NCI-H82 (cell line): ENCODE measurements at regions not wholly inside any gene's neighbourhood (a gene's known extent, or its start where the extent isn't known, plus 50 kb on each side); places are given as distances from the start of the nearest gene placed in this dataset.

Experiments
- DNase-seq: peaks from one replicate; lab custom pipeline; 2025; lab: John Stamatoyannopoulos, UW

DNA sequence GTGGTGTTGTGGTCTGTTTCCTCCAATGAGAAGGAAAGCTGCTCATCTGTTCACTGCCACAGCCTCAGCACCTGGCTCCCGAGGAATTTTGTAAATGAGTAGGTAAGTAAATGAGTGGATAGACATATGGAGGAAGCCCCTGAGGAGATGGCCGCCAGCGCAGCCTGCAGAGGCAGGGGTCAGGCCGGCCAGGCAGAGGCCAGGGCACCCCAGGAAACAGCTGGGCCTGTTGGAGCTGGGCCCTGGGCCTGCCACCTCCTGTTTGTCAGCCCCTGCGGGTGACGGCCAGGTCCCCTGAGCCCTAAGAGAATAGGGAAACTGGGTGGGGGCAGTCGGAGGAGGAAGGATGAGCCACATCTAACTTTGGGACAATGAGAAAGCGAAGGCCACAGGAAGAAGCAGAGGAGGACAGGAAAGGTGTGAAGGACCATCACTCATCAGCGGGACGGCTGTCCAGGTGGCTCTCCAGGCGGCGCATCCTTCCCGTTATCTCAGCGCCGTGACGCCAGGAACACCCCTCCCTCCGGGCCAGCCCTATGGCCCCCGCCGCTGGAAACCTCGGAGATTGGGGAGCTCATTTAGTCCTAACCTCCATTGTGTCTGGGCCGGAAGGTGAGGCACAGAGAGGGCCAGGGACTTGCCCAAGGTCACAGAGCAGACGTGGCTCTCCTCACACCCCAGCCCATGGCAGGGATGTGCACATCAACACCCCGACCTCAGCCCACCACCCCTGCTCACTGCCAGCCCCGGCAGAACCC is 142.3 kb upstream of the UNC5B start:
- no peak for DNase-seq

DNA sequence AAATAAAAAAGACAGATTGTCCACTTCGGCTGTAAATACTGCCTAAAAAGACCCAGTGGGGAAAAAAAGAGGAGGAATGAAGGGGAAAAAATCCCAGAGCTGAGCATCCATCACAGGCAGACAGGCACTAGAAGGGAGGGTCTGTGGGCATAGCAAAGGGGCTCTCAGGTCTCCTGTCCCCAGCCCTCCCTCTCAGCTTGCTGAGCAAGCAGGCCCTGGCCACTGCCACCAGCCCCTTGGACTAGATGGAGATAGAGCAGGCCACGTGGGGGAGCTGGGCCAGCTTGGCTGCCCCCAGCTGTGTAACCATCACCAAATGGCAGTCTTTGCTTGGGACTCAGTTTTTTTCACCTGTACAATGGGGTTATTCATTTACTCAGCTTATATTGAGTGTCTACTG is 141.6 kb upstream of the UNC5B start:
- no peak for DNase-seq

DNA sequence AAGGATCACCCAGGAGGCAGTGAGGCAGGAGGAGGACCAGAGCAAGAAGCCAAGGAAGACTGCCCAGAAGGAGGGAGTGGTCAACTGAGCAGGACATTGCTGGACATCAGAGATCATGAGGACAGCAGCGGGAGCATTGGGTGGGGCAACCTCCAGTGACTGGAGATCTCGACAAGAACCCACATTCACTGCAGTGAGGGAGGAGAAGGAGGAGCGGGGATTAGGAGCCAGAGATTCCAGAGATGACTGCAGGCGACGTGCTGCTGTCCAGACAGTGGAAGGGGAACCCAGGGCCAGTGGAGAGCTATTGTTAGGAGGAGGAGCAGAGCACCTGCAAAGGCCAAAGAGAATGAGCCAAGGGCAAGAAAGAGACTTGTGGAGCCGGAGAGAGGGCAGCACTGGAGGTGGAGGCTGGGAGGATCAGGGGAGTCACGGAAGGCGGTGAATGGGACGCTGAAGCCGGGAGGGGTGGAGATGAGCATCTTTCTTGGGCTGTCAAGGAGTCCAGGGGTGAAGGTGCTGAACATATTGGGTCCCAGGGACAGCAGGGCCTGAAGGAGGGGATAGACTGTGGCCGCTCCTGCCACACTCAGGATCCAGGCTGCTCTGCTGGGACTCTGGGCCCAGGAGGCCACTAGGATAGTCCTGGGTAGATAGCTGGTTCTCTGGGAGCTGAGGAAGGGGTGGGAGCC is 140.1 kb upstream of the UNC5B start:
- DNase-seq: no peak

DNA sequence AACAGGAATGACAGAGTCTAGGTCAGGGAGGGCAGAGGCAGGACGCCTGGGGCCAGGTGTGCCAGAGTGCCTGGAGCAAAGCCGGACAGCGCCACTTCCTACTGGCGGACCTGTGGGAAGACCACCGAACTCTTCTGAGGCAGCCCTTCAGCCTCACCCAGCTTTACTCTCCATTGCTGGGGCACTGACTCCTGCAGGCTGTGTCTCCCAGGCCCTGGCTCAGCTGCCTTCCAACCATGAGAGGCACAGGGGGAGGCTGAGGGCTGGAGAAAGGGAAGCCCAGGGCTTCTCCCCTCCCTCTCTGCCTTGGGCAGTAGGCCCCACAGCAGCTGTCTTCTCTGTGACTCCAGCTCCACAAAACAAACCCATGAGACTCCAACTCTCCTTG is 139.6 kb upstream of the UNC5B start:
- no peak for DNase-seq

DNA sequence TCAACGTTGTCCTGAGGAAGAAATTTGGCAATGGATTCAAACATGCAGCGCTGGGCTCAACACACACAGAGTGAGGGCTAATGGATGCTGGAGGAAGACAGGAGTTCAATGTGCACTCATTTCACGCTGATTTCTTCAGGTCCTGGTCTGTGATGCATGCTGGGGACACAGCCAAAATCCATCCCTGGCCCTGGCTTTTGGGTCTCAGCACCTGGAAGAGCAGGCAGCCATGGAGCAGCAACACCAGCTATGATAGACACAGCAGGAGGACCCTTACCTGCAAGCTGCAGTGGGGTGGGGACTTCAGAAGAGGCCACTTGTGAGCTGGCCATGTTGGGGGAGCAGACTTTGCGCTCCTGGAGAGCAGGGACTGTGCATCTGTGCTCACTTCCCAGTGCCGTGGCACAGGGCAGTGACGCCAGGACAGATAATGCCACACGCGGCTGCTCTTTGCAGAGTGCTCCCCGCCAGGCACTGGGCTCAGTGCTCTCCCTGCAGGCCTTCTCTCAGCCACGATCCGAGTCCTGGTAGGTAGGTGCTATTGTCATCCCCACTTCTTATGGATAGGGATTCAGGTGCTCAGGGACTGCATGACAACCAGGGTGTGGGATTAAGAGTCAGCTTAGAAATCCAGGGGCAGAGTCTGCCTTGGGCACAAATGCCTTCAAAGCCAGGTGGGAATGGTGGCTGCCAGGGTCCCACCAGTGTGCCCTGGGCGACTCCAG is 138.8 kb upstream of the UNC5B start:
- peak; percentile 23 for DNase-seq

DNA sequence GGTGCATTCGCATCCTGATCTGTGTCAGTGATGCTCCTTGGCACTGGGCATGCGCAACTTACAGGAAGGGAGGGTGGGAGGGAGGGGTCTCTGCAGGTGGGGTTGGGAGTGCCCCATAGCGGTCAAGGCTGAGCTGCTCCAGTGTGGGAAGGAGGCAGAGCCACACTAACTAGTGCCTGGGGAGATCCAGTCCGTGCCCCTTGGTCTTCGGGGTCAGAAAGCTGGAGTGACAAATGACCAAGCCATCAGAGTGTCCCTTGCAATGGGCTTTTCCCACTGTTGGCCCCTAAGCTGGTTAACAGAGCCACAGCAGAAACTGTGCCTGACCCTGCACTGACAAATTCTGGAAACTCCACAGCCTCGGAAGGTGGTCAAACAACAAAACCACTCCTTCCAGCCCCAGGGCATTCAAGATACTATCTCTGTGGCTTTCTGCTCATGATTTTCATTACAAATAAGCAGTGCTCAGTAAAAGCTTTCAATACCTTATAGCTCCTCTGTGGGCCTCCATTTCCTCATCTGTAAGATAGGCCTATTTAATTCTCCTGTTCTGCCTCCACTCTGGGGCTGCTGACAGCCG is 138.1 kb upstream of the UNC5B start:
- DNase-seq: no peak

DNA sequence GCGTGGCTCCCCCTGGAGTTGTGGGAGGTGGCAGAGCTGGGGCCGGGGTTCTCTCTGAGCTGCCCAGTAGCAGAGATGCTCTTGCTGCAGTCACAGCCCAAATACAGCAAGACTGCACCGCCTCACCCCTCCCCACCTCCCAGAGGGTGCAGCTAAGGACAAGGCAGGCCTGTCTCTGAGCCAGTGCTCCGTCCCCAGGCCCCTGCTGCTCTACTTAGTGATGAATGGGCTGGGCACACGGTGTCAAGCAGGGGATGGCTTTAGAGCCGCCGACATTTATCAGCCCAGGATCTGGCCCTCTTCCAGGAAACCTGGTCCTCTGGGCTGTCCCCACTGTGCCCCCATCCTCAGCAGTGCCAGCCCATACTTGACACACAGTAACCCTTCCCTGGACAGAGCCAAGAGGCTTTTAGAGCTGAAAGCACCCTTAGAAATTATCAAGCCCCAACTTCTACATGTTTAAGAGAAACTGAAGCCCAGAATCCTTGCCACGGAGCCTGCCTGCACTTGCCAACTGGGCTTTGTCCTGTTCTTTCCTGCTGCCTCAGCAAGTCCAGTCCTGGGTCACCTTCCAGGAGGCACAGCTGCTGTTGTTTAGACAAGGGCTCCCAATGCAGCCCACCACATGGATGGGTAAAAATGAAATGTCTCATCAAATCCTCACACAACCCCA is 137.1 kb upstream of the UNC5B start:
- peak; percentile 87 for DNase-seq

DNA sequence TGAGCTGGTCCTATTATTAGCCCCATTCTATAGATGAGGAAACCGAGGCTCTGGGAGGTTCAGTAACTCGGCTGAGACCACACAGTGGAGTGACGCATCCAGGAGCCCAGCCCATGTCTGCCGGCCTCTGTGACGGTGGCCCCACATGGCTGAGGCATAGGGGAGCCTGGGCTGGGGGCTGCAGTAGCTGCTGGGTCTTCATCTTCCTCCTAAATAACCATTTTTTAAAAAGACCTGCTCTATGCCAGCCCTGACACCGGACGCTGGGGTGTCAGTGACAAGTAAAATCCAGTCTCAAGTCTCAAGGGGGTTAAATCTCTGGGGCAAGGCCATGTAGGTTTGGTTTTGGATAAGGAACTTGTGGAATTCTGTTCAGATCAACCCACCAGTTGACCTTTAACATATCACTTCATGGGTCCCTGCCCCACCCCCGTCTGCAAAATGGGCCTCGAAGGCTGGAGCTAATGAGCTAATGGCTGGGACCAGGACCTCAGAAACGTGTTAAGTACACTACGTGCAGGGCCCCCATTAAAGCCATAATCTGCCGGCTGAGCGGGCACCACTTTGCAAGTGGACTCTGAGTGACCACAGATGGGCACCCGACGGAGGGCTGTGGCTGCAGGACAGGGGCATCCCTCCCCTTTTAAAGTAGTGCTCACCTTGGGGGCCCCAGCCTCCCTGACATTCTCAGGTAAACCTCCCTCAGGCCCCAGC is 136.5 kb upstream of the UNC5B start:
- DNase-seq: peak; percentile 63

DNA sequence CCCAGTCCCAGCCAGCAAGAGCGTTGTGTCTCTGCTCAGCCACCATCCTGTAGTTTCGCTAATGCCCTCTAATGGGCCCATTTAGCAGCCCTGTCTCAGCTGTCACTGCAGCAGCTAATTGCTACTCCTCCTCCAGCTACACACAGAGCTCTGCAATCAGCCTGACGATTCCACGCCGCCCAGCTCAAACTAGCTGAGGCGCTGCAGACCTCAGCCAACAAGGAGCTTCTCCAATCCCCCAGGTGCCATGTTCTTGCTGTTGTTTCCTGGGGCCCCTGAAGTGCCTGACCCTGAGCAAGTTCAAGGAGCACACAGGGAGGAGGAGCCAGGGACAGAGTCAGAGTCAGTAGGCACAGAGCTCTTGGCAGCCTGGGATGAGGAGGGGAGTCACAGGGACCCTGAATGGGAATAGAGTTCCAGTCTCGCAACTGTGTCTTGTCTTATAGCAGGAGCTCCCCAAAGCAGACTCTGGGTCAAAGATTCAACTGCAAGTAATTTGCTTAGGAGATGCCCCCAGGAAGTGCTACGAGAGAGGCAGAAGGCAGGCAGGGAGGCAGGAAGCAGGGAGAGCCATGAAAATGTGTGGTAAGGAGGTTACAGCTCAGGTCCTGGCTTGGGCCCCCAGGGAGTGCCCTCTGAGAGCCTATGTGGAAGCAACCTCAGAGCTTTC is 135.8 kb upstream of the UNC5B start:
- DNase-seq: peak; percentile 88

DNA sequence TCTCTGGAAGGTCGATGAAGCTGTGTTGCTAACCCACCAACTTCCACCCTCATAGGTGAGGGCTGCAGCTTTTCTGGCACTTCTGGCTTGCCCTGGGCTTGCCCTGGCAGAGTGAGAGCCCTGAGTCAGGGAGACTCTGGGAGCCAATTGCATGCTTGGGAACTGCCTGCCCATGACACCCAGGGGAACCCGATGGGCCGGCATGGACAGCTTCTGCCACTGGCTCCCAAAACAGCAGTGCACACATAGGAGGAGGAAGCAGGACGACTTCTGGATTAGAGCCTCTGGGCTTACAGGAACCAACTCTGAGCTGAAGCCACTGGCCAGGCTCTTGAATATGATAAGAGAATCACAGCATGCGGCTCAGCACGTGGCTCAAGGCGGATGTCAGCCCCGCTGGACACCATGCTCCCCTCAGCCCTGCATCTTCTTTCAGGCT is 135.2 kb upstream of the UNC5B start:
- no peak for DNase-seq

DNA sequence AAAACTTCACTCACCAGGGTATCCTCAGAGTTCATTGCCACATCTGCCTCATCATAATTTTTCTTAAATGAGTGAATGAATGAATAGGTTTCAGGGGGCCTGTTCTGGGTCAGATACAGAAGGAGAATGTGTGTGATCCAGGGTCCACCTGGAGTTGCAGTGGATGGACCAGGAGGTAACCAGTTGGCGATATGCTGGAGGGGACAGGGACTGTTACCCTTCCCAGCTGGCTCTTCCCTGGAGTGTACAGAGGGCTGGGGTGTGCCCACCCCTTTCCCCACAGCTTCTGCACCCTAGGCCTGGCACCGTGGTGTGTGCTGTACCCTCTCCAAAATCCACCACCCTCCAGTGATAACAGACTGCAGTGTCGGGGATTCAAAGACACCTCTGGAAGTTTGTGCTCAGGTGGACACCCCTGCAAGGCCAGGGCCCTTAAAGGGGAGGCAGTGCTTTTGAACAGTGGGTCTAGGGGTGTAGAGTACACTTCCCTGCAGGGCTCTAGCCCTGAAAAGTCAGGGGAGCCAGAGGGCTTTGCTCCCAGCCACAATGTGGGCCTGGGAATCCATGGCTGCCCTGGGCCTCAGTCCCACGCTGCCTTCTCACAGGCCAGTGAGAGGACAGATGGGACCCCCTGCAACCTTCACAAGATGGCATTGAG is 134.4 kb upstream of the UNC5B start:
- DNase-seq: no peak

DNA sequence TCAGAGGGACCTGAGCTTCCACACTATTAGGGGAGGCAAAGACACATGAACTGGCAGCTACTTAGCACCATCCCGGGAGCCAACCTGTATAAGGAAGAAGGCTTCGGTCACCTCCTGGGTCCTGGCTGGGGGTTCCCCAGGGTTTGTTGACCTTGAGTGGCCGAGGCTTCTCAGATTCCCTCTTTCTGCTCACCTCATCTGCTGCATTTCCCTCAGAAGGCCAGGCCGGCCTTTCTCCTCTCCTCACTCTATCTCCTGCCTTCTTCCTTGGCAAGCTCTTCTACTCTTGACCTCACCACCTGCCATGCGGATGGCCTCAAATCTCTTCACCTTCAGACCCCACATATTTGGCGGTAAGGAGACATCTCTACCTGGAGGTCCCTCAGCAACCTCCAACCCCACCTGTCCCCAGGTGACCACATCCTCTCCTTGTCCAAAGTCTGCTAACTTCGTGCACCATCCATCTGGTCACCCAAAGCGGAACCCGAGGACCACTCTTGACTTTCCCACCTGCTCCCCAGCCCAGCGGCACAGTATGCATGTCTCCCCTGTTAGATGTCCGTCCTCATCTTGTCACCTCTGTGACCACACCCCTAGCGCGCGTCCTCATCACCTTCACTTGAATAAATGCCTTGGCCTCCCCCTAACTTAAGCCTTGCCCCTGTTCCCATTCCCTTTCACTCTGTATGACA is 133.8 kb upstream of the UNC5B start:
- DNase-seq: no peak

DNA sequence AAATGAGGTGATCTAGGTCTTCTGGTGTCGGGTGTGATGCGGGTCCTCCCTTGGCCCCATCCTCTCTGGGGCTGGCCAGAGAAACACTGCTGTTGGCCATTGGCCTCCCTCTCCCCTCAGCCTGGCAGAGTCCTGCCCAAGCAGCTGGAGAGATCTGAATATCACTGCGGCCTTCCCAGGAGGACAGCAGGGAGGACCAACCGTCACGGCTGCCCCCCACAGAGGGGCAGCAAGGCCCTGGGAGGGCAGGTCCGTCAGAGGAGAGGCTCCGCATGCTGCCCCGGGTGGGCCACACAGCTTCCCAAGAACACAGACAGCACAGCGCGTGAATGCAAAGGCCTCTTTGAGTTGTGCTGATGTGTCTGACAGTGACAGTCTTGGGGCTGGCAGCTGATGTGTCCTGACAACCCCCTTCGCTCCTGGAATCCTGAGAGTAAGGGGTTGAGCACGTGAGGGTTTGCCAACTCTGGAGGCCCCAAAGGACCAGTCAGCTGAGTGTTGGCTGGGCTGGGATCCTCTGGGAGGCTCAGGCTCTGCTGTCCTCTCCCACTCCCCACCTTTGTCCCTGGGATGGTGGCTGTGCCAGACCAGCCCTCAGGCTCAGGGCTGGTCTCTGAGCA is 132.5 kb upstream of the UNC5B start:
- DNase-seq: no peak

DNA sequence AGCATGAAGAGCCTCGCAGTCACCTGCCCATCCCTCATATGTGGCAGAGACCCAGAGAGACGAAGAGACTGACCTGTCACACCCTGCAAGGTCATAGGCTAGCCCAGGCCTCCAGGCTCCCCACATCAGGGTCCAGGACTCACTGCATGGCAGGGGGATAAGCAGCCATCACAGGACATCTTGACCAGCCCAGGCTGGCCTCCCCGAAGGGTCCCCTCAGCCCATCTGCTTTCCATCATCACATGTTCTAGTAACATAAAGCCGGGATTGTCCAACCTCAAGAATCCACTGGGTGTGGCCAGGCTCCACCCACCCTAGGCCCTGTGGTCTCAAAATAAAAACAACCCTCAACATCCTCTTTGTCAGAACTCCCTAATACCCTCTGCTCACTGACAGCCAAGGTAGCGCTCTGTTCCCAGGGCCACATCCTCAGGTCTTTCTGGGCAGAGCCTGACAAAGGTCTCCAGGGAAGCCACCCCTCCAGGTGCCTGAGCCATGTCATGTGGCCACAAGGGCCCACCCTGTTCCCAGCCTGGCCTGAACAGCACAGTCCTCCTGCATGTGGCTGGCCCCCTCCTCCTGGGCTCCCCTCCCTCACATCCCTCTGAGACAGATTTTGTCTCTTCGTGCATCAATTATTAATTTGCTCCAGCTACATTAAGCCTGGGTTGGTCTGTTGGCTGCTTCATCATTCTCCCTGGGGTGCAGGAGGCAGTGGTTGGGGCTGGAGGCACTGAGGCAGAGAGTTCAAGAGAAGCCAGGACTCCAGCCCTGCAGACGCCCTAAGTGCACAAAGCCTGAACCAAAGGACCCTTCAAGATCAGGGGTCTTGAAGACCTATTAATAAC is 131.8 kb upstream of the UNC5B start:
- peak; percentile 34 for DNase-seq

DNA sequence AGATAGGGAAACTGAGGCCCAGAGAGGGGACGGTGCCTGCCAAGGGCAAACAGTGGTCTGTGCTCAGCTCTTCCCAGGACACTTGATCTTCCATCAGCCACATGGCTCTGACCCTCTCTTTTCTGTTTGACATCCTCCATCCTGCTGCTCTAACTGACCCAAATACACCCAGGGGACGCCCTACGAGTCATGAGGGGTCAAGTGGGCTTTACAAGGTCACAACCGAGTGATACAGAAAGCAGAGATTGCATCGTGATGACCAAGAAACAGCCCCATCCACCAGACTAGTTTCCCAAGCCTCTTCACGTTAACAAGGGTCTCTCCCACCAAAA is 131.2 kb upstream of the UNC5B start:
- DNase-seq: no peak

DNA sequence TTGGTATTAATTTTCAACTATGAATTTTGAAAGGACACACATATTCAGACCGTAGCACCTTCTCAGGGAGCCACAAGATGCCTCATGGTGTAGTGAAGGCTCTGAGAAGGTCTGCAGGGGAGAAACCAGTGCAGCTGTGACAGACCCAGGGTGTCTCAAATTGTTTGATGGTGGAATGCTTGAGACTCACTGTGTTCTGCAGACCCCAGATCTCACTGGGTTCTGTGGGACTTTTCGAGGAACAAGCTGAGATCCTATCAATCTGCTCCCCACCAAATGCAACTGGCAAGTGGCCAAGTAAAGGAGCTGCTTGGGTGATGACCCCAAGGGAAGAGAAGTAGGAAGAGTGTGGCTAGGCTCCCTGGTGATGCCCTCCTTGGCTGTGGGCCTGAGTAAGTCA is 130.5 kb upstream of the UNC5B start:
- DNase-seq: no peak

DNA sequence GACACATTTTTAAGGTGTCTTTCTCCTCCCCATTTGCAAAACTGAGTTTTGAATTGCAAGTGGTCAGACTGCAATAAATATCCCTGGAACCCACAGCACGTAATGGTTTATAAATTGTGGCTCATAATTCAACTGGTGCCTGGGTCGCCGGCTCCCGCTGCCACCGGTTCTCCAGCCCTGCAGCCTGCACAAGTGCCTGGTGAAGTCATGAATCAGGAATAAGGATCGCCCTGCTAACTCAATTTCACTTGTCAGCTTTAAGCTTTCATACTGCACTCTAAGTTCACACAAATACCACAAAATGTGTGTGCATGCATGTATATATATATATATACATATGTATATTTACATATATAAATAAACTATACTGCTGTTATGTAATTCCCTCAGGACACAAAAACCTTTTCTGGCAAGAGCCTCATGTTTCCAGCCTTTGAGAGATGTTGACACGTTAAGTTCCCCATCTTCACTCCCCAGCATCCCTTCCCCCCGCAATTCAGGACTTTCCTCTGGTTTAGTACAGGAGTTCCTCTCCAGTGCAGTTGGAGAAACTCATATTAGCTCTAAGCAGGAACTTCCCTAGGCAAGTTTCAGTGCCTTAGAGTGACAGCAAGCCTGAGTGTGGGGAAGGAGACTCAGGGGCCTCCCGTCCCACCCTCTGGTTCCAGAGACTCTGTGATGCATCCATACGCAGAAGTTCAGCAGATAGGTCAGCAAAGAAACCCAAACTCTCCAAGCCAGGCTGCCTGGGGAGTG is 129.2 kb upstream of the UNC5B start:
- no peak for DNase-seq

DNA sequence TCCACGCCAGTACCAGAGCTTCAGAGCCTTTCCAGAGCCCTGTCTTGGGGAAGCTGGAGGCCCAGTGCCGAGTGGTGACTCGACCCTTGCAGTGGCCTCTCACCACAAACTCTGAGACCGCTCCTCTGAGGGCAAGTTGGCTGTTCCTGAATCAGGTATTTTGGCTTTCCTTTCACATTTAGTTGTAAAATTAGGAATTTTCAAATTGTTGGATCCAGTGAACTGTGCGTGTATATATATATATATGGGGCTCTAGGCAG is 128.7 kb upstream of the UNC5B start:
- no peak for DNase-seq
